ES-I3 (cell line): ENCODE measurements at regions not wholly inside any gene's neighbourhood (a gene's known extent, or its start where the extent isn't known, plus 50 kb on each side); places are given as distances from the start of the nearest gene placed in this dataset.
"Not testable (repeated sequence)": the region's sequence is repeated elsewhere in the genome, so short reads cannot be mapped to it uniquely, and the experiment has no call there.

Source experiments
- H3K36me3 ChIP-seq: 2 replicates; pipeline ENCODE4 v1.6.1; 2013; ENCODE audit warnings: mild to moderate bottlenecking, low read length, control low read depth, moderate library complexity; ENCODE audit not compliant: insufficient read depth
- H3K4me1 ChIP-seq: 2 replicates; pipeline ENCODE4 v1.6.1; 2013; ENCODE audit warnings: mild to moderate bottlenecking, control low read depth, low read length; ENCODE audit not compliant: insufficient read depth
- H3K9ac ChIP-seq: 2 replicates; pipeline ENCODE4 v1.6.1; 2013; ENCODE audit warnings: low read depth, mild to moderate bottlenecking, low read length, moderate library complexity
- H3K9me3 ChIP-seq: 2 replicates; pipeline ENCODE4 v1.6.1; 2013; ENCODE audit warnings: mild to moderate bottlenecking, low read length, moderate library complexity; ENCODE audit not compliant: control insufficient read depth, insufficient read depth

- not testable (repeated sequence) for H3K36me3 ChIP-seq, H3K4me1 ChIP-seq, H3K9me3 ChIP-seq, H3K9ac ChIP-seq
Observed at GRCh38 chr22:48620460-48620859, 1207.2 kb downstream of the BRD1 start.

GRCh38 chr22:48619721-48620120 lies 1208.0 kb downstream of the BRD1 start:
- no peaks in the 10 kb centered on the region for H3K36me3 ChIP-seq
- no peak overlapping the region for H3K9ac ChIP-seq
- no peaks in the 10 kb centered on the region for H3K4me1 ChIP-seq
- no peaks in the 10 kb centered on the region for H3K9me3 ChIP-seq

- no peaks in the 10 kb centered on the region for H3K4me1 ChIP-seq
- H3K36me3 ChIP-seq = no peaks in the 10 kb centered on the region
- H3K9ac ChIP-seq = no peak overlapping the region
- no peaks in the 10 kb centered on the region for H3K9me3 ChIP-seq
Observed at GRCh38 chr22:48618326-48618725, 1209.3 kb downstream of the BRD1 start.

- no peaks in the 10 kb centered on the region for H3K36me3 ChIP-seq
- H3K9ac ChIP-seq = no peak overlapping the region
- no peaks in the 10 kb centered on the region for H3K9me3 ChIP-seq
- no peaks in the 10 kb centered on the region for H3K4me1 ChIP-seq
Observed at GRCh38 chr22:48616656-48617055, 1211.0 kb downstream of the BRD1 start.

- no peaks in the 10 kb centered on the region for H3K36me3 ChIP-seq
- no peak overlapping the region for H3K9ac ChIP-seq
- H3K9me3 ChIP-seq = no peaks in the 10 kb centered on the region
- no peaks in the 10 kb centered on the region for H3K4me1 ChIP-seq
Observed at GRCh38 chr22:48615171-48616008, 1212.3 kb downstream of the BRD1 start.

GRCh38 chr22:48613566-48614200 lies 1214.0 kb downstream of the BRD1 start:
- H3K9ac ChIP-seq = no peak overlapping the region
- no peaks in the 10 kb centered on the region for H3K36me3 ChIP-seq
- H3K4me1 ChIP-seq = no peaks in the 10 kb centered on the region
- H3K9me3 ChIP-seq = no peaks in the 10 kb centered on the region

- Histone ChIP-seq H3K9ac (no peak overlapping the region), H3K9me3 (no peaks in the 10 kb centered on the region), H3K4me1 (no peaks in the 10 kb centered on the region), H3K36me3 (no peaks in the 10 kb centered on the region)
Observed at GRCh38 chr22:48612077-48612995, 1215.3 kb downstream of the BRD1 start.

GRCh38 chr22:48609279-48609865 lies 1218.3 kb downstream of the BRD1 start:
- Histone ChIP-seq H3K9me3 (no peaks in the 10 kb centered on the region), H3K36me3 (no peaks in the 10 kb centered on the region), H3K9ac (no peak overlapping the region), H3K4me1 (peaks cover 8% of the 10 kb centered on the region; the same call in 1 of the 2 replicates)

GRCh38 chr22:48607901-48608662 lies 1219.6 kb downstream of the BRD1 start:
- Histone ChIP-seq H3K4me1 (peaks cover 8% of the 10 kb centered on the region; the same call in 1 of the 2 replicates), H3K9me3 (no peaks in the 10 kb centered on the region), H3K9ac (no peak overlapping the region), H3K36me3 (no peaks in the 10 kb centered on the region)

- Histone ChIP-seq H3K36me3 (no peaks in the 10 kb centered on the region), H3K9ac (no peak overlapping the region), H3K4me1 (peaks cover 8% of the 10 kb centered on the region; the same call in 1 of the 2 replicates), H3K9me3 (no peaks in the 10 kb centered on the region)
Observed at GRCh38 chr22:48606684-48607307, 1220.9 kb downstream of the BRD1 start.

GRCh38 chr22:48605856-48606481 lies 1221.7 kb downstream of the BRD1 start:
- H3K9me3 ChIP-seq = no peaks in the 10 kb centered on the region
- H3K9ac ChIP-seq = no peak overlapping the region
- peaks cover 8% of the 10 kb centered on the region; the same call in 1 of the 2 replicates for H3K4me1 ChIP-seq

GRCh38 chr22:48605125-48605524 lies 1222.5 kb downstream of the BRD1 start:
- no peaks in the 10 kb centered on the region for H3K36me3 ChIP-seq
- no peaks in the 10 kb centered on the region for H3K9me3 ChIP-seq
- no peak overlapping the region for H3K9ac ChIP-seq
- peaks cover 8% of the 10 kb centered on the region; the same call in 1 of the 2 replicates for H3K4me1 ChIP-seq

More at GRCh38 chr22:48605856-48606481, 1221.7 kb downstream of the BRD1 start:
- no peaks in the 10 kb centered on the region for H3K36me3 ChIP-seq
